Caco-2 (cell line): ENCODE measurements at regions not wholly inside any gene's neighbourhood (a gene's known extent, or its start where the extent isn't known, plus 50 kb on each side); places are given as distances from the start of the nearest gene placed in this dataset.

Source experiments
- BruUV-seq: library from RNA; stranded (reverse); fragments of 400-500 nt; replicated peaks from 2 replicates; lab custom pipeline; 2021; lab: Mats Ljungman, UMichigan
- CTCF ChIA-PET: fragments of 300-600 bp; sonication (Branson Sonifier 250); formaldehyde crosslinking; loops from one replicate; lab custom pipeline; 2022; ENCODE audit warnings: antibody characterized with exemption; lab: Charles Lee
- POLR2A ChIA-PET: fragments of 300-600 bp; sonication (Branson Sonifier 250); formaldehyde crosslinking; loops from one replicate; lab custom pipeline; 2022; ENCODE audit warnings: antibody characterized with exemption; lab: Charles Lee
- DNase-seq, 2 experiments: peaks; one replicate each; pipeline versions ENCODE4 v3.0.0 to v3.0.0-alpha.2; 2020 to 2022
- H3K27me3 ChIP-seq: replicated peaks from 2 replicates; pipeline ENCODE4 v1.6.0; 2011; ENCODE audit warnings: low read length; ENCODE audit not compliant: control insufficient read depth, insufficient read depth
- H3K36me3 ChIP-seq: 2 replicates; pipeline ENCODE4 v1.5.1; 2011; ENCODE audit warnings: low read length; ENCODE audit not compliant: control insufficient read depth, insufficient read depth
- H3K4me1 ChIP-seq: fragments of 250-450 bp; sonication (Bioruptor Pico); 2 replicates; pipeline ENCODE4 v1.5.1; 2020; ENCODE audit warnings: mild to moderate bottlenecking
- H3K4me3 ChIP-seq: 2 replicates; pipeline ENCODE4 v1.5.1; 2011; ENCODE audit warnings: low read depth, mild to moderate bottlenecking, control low read depth, low read length
- H3K9me3 ChIP-seq: fragments of 250-450 bp; sonication (Bioruptor Pico); 2 replicates; pipeline ENCODE4 v1.5.1; 2020; ENCODE audit warnings: mild to moderate bottlenecking, moderate library complexity
- H3K27ac Mint-ChIP-seq: one replicate; pipeline ENCODE4 v1.8.0; 2022; ENCODE audit warnings: mixed read lengths; ENCODE audit not compliant: unreplicated experiment
- H3K27me3 Mint-ChIP-seq: one replicate; pipeline ENCODE4 v1.8.0; 2022; ENCODE audit warnings: mixed read lengths; ENCODE audit not compliant: insufficient read depth, unreplicated experiment
- H3K36me3 Mint-ChIP-seq: one replicate; pipeline ENCODE4 v1.8.0; 2022; ENCODE audit warnings: mild to moderate bottlenecking, mixed read lengths; ENCODE audit not compliant: insufficient read depth, unreplicated experiment
- H3K4me1 Mint-ChIP-seq: one replicate; pipeline ENCODE4 v1.8.0; 2022; ENCODE audit warnings: low read depth, mixed read lengths; ENCODE audit not compliant: unreplicated experiment
- H3K4me3 Mint-ChIP-seq: one replicate; pipeline ENCODE4 v1.8.0; 2022; ENCODE audit warnings: mild to moderate bottlenecking, moderate library complexity, mixed read lengths; ENCODE audit not compliant: unreplicated experiment
- H3K9me3 Mint-ChIP-seq: one replicate; pipeline ENCODE4 v1.8.0; 2022; ENCODE audit warnings: mixed read lengths; ENCODE audit not compliant: unreplicated experiment
- intact Hi-C: fragments of 100-400 bp; cut with micrococcal nuclease; formaldehyde crosslinking; loops from one replicate; pipeline ENCODE4 v1.10.0; 2022; ENCODE audit not compliant: unreplicated experiment
- TF ChIP-seq, protein P1 (sequence below), 2 experiments: fragments of 200-600 bp in 1 of 2; IDR thresholded peaks; 1 replicate in 1 of 2; 2 replicates in 1 of 2; pipeline versions ENCODE4 v1.5.1 to v1.8.0; 2011 to 2022; ENCODE audit warnings: antibody characterized with exemption in 1 of 2, control low read depth in 1 of 2, inconsistent platforms in 1 of 2, low read depth in 1 of 2, low read length in 1 of 2, mild to moderate bottlenecking in 1 of 2, moderate library complexity in 1 of 2; ENCODE audit not compliant: insufficient read depth in 1 of 2, severe bottlenecking in 1 of 2, unreplicated experiment in 1 of 2

DNA sequence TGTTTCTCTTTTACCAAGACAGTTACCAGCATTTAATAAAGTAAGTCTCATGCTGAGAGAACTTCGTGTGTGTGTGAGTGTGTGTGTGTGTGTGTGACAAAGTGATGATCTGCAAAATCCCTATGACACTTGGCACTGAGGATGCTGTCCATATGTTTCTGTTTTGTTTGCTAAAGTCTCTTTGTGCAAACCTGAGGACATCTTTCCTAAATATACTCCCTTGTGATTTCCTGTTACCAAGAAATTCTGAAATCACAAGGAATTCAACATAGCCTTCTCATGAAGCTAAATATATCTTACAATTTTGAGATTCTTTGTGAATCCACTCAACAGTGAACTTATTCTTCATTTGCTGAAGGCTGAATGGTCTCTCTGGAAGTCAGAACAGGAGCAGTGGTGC is 1359.7 kb upstream of the NRXN1 start:
- DNase-seq = no peak
- TF ChIP-seq, protein P1, sequence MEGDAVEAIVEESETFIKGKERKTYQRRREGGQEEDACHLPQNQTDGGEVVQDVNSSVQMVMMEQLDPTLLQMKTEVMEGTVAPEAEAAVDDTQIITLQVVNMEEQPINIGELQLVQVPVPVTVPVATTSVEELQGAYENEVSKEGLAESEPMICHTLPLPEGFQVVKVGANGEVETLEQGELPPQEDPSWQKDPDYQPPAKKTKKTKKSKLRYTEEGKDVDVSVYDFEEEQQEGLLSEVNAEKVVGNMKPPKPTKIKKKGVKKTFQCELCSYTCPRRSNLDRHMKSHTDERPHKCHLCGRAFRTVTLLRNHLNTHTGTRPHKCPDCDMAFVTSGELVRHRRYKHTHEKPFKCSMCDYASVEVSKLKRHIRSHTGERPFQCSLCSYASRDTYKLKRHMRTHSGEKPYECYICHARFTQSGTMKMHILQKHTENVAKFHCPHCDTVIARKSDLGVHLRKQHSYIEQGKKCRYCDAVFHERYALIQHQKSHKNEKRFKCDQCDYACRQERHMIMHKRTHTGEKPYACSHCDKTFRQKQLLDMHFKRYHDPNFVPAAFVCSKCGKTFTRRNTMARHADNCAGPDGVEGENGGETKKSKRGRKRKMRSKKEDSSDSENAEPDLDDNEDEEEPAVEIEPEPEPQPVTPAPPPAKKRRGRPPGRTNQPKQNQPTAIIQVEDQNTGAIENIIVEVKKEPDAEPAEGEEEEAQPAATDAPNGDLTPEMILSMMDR (IDR thresholded peaks at IDR 0.05; ENCODE audit: insufficient read depth in 1 of 2, low read depth in 1 of 2, low read length in 1 of 2, severe bottlenecking in 1 of 2, unreplicated experiment in 1 of 2) = no peak
- Mint-ChIP-seq H3K36me3 (no peaks in the 10 kb centered on the region), H3K4me1 (no peaks in the 10 kb centered on the region), H3K9me3 (no peaks in the 10 kb centered on the region), H3K4me3 (no peak overlapping the region), H3K27me3 (no peaks in the 10 kb centered on the region), H3K27ac (no peak overlapping the region)
- ChIA-PET POLR2A (no interaction called here), CTCF (no interaction called here)
- Histone ChIP-seq H3K36me3 (no peaks in the 10 kb centered on the region), H3K4me1 (no peaks in the 10 kb centered on the region), H3K27me3 (no peaks in the 10 kb centered on the region), H3K9me3 (no peaks in the 10 kb centered on the region), H3K4me3 (no peak overlapping the region)
- BruUV-seq = no TSS peak
- intact Hi-C loops = no loop called here

GRCh38 chr2:52390651-52391050 is 1358.7 kb upstream of the NRXN1 start:
- H3K4me1 ChIP-seq = no peaks in the 10 kb centered on the region
- no peak overlapping the region for H3K4me3 ChIP-seq
- H3K9me3 ChIP-seq = no peaks in the 10 kb centered on the region
- TF ChIP-seq, protein P1 (IDR thresholded peaks at IDR 0.05; ENCODE audit: insufficient read depth in 1 of 2, low read depth in 1 of 2, low read length in 1 of 2, severe bottlenecking in 1 of 2, unreplicated experiment in 1 of 2) = no peak
- POLR2A ChIA-PET = no interaction called here
- H3K4me1 Mint-ChIP-seq = no peaks in the 10 kb centered on the region
- H3K36me3 Mint-ChIP-seq = no peaks in the 10 kb centered on the region
- H3K27ac Mint-ChIP-seq = no peak overlapping the region
- H3K27me3 Mint-ChIP-seq = no peaks in the 10 kb centered on the region
- intact Hi-C loops = no loop called here
- no peaks in the 10 kb centered on the region for H3K9me3 Mint-ChIP-seq
- H3K27me3 ChIP-seq = no peaks in the 10 kb centered on the region
- no TSS peak for BruUV-seq
- no peak overlapping the region for H3K4me3 Mint-ChIP-seq
- DNase-seq = no peak
- CTCF ChIA-PET = no interaction called here
- no peaks in the 10 kb centered on the region for H3K36me3 ChIP-seq

DNA sequence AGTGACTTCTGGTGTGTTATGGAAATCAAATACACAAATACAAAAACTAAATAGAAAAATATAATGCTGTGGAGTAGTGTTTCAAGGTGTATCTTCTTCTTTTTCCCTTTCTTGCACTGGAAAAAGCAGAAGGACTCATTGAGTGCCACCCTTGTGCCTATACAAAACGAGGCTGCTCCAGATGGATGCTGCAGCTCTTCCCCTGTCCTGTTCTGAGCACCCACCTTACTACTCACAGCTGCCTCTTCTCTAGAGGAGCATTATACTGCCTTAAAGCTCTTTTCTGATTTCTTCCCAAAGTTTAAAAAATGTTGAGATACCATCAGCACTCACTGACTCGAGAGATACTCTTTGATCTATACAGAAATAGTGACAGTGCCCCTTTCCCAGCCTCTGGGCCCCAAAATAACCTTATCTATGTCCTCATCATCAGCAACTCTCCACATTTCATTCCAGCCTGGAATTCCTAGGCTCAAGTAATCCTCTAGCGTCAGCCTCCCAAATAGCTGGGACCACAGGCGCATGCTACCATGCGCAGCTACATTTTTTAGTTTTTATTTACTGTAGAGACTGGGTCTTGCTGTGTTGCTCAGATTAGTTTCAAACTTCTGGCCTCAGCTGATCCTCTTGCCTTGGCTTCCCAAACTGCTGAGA is 1356.1 kb upstream of the NRXN1 start:
- no peaks in the 10 kb centered on the region for H3K27me3 Mint-ChIP-seq
- H3K27me3 ChIP-seq = no peaks in the 10 kb centered on the region
- no peak for DNase-seq
- TF ChIP-seq, protein P1 (IDR thresholded peaks at IDR 0.05; ENCODE audit: insufficient read depth in 1 of 2, low read depth in 1 of 2, low read length in 1 of 2, severe bottlenecking in 1 of 2, unreplicated experiment in 1 of 2) = no peak
- BruUV-seq = no TSS peak
- no peak overlapping the region for H3K4me3 Mint-ChIP-seq
- H3K4me1 ChIP-seq = no peaks in the 10 kb centered on the region
- no peak overlapping the region for H3K27ac Mint-ChIP-seq
- ChIA-PET CTCF (no interaction called here), POLR2A (no interaction called here)
- H3K4me3 ChIP-seq = no peak overlapping the region
- intact Hi-C loops = no loop called here
- H3K36me3 Mint-ChIP-seq = no peaks in the 10 kb centered on the region
- H3K9me3 Mint-ChIP-seq = no peaks in the 10 kb centered on the region
- no peaks in the 10 kb centered on the region for H3K9me3 ChIP-seq
- peaks cover 5% of the 10 kb centered on the region for H3K4me1 Mint-ChIP-seq
- H3K36me3 ChIP-seq = no peaks in the 10 kb centered on the region
